ENCODE measurements at regions not wholly inside any gene's neighbourhood (a gene's known extent, or its start where the extent isn't known, plus 50 kb on each side); places are given as distances from the start of the nearest gene placed in this dataset.

GRCh38 chr17:70661342-70662222 lies 492.2 kb downstream of the KCNJ2 start:
- TF ChIP-seq CTCF (IDR thresholded peaks at IDR 0.05): no peak
- no peak for TF ChIP-seq POLR2A (IDR thresholded peaks at IDR 0.05)
